AG09319 (cell line): ENCODE measurements at regions not wholly inside any gene's neighbourhood (a gene's known extent, or its start where the extent isn't known, plus 50 kb on each side); places are given as distances from the start of the nearest gene placed in this dataset.

ENCODE experiments used
- DNase-seq: peaks from one replicate; pipeline ENCODE4 v3.0.0-alpha.2; 2010; ENCODE audit warnings: low read depth; ENCODE audit errors: extremely low read depth
- TF ChIP-seq, protein P1 (sequence below): IDR thresholded peaks from 2 replicates; pipeline ENCODE4 v1.5.1; 2011; ENCODE audit warnings: low read depth, mild to moderate bottlenecking, inconsistent platforms, low read length, moderate library complexity

- no peak for DNase-seq
- TF ChIP-seq, protein P1, sequence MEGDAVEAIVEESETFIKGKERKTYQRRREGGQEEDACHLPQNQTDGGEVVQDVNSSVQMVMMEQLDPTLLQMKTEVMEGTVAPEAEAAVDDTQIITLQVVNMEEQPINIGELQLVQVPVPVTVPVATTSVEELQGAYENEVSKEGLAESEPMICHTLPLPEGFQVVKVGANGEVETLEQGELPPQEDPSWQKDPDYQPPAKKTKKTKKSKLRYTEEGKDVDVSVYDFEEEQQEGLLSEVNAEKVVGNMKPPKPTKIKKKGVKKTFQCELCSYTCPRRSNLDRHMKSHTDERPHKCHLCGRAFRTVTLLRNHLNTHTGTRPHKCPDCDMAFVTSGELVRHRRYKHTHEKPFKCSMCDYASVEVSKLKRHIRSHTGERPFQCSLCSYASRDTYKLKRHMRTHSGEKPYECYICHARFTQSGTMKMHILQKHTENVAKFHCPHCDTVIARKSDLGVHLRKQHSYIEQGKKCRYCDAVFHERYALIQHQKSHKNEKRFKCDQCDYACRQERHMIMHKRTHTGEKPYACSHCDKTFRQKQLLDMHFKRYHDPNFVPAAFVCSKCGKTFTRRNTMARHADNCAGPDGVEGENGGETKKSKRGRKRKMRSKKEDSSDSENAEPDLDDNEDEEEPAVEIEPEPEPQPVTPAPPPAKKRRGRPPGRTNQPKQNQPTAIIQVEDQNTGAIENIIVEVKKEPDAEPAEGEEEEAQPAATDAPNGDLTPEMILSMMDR = no peak; the same call in 1 of the 2 replicates
Observed at GRCh38 chr2:118269408-118270051, 181.3 kb downstream of the INSIG2 start.

- no peak for DNase-seq
- TF ChIP-seq, protein P1 = no peak
Observed at GRCh38 chr2:118268268-118268667, 180.0 kb downstream of the INSIG2 start.

- TF ChIP-seq, protein P1 = no peak
- DNase-seq = no peak
Observed at GRCh38 chr2:118265873-118266455, 177.7 kb downstream of the INSIG2 start.

GRCh38 chr2:118264232-118264990, 176.1 kb downstream of the INSIG2 start:
- TF ChIP-seq, protein P1 = no peak
- DNase-seq = no peak

DNA sequence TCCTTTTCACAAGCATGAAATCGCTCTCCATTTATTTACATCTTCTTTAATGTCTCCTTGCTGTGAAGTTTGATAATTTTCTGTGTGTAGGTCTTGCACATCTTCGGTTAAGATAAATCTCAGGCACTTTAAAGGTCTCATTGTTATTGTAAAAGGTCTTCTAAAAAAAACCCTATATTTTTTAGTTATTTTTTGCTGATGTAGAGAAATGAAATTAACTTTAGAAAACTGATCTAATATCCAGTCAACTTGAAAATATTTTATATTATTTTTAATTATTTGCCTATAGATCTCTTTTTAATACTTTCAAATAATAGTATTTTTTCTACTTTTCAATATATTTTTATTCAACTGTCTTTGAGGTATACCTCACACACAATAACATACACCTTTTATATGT, 169.4 kb downstream of the INSIG2 start:
- TF ChIP-seq, protein P1 = no peak
- DNase-seq = no peak

- TF ChIP-seq, protein P1 = no peak
- DNase-seq = no peak
Observed at GRCh38 chr2:118255771-118256372, 167.6 kb downstream of the INSIG2 start.

- TF ChIP-seq, protein P1 = no peak
- DNase-seq = no peak
Observed at GRCh38 chr2:118255301-118255700, 167.0 kb downstream of the INSIG2 start.
